ENCODE measurements at regions not wholly inside any gene's neighbourhood (a gene's known extent, or its start where the extent isn't known, plus 50 kb on each side); places are given as distances from the start of the nearest gene placed in this dataset.

DNA sequence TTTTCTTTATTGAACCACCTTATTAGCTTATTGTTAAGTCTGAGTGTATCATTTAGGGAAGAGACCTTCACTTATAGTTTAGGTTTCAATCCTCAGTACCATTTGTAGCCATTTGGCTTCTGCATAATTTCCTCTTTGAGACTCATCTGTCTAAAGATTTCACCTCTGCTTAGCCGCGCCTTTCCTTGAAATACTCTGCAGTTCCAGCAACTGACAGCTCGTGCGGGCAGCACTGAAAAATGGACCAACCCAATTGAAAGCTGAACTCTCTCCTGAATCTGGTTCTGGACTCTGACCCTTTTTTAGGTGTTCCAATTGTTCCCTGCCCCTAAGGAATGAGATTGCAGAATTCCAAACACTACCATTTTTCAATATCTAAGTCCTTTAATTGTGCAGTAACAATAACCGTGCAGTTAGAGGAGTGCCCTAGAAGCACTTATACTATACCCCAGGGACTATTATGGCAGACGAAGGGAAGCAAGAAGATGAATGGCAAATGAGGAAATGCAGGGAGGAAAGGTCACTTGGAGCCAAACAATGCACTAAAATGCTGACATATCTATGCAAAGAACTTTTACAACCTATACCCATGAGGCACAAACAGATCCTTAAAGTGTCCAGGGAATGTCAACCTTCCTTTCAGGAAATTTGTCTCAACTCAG lies 50.1 kb upstream of the PDE4D start:
- no peak for TF ChIP-seq POLR2A (IDR thresholded peaks at IDR 0.05)
- TF ChIP-seq, protein P1, sequence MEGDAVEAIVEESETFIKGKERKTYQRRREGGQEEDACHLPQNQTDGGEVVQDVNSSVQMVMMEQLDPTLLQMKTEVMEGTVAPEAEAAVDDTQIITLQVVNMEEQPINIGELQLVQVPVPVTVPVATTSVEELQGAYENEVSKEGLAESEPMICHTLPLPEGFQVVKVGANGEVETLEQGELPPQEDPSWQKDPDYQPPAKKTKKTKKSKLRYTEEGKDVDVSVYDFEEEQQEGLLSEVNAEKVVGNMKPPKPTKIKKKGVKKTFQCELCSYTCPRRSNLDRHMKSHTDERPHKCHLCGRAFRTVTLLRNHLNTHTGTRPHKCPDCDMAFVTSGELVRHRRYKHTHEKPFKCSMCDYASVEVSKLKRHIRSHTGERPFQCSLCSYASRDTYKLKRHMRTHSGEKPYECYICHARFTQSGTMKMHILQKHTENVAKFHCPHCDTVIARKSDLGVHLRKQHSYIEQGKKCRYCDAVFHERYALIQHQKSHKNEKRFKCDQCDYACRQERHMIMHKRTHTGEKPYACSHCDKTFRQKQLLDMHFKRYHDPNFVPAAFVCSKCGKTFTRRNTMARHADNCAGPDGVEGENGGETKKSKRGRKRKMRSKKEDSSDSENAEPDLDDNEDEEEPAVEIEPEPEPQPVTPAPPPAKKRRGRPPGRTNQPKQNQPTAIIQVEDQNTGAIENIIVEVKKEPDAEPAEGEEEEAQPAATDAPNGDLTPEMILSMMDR (IDR thresholded peaks at IDR 0.05): no peak
- no peak for TF ChIP-seq EP300 (IDR thresholded peaks at IDR 0.05)
